Endometrium (tissue), 2 donors: ENCODE measurements at regions not wholly inside any gene's neighbourhood (a gene's known extent, or its start where the extent isn't known, plus 50 kb on each side); places are given as distances from the start of the nearest gene placed in this dataset.
A peak's percentile ranks its signal among the peaks of the same experiment; 100 is the strongest.
"Not testable (repeated sequence)": the region's sequence is repeated elsewhere in the genome, so short reads cannot be mapped to it uniquely, and the experiment has no call there.

ENCODE experiments used
- FAIRE-seq: peaks from 2 replicates; lab custom pipeline; 2012; peaks lifted over from hg19 to GRCh38; lab: Jason Lieb, UNC
- donor health status: control.
- donor health status: control.

DNA sequence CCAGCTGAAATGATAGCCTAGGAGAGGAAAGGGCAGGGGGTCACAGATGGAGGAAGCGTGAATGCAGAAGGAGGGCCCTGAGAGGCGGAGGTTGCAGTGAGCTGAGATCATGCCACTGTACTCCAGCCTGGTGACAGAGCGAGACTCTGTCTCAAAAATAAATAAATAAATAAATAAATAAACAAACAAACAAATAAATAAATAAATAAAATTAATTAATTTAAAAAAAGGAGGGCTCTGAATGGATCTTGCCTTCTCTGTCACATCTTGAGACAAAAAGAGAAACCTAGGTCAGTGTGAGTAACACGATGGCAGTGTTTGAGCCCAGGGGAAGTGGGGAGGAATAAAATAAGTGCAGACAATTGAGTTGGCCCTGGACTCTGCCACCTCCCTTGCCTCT is 182.3 kb upstream of the DAAM1 start:
- FAIRE-seq, result not testable (repeated sequence)

DNA sequence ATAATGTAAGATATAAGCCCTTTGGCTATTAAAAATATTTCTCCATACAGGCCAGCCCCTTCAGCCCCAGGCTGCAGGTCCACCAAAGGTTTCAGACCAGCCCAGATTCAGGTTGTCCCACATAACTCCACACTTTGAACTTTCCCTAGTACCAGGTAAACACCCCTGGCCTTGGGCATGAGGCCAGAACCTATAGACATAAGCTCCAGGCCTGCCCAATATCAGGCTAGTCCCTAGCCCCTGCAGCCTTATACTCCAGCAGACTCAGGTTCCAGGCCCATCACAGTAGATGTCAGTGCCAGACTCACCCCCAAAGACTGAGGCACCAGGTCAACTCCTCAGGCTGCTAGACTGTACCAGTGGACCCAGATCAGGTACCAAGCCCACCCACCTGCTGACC is 178.5 kb upstream of the DAAM1 start:
- FAIRE-seq, result no peak

DNA sequence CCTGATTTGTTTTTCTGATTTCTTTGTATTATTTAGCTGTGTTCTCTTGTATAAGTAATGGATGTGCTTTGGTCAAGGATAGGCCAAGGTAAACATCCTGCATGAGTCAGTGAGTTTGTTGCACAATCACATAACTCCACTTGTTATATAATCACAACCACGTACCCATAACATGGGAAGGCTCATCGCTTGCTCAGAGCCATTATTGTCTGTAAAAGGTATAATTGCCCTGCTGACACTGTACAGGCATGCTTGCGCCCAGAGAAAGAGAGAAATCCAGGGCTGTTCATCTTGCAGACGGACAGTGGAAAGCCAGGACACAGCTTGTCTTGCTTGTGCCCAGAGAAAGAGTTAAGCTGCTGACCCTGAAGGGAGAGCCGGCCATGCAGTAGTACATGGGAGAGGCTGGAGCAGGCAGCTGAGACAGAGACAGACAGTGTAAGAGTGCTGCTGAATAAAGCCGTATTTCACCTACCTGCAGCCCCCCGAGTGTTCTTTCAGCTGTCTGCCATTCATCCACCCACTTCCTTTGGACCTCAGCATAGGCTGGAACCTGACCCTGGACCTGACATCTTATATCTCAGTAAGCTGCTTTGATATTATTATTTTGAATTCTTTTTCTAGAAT is 174.7 kb upstream of the DAAM1 start:
- no peak for FAIRE-seq

DNA sequence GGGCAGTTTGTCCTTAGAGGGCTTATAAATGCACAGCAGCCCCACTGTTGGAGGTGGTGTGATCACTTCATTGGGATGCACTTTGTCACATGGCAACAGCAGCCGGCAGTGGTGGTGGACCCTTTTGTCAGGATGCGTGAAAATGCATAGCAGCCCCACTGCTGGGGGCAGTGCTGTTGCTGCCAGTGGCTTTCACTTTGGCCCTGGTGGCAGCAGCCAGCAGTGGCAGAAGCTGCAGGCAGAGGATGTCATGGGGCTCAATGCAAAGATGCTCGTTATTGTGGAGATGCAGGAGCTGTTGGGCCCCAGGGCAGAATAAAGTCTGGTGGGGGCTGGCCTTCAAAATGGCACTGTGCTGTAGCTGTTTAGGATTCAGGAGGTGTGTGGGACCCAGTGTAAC is 173.0 kb upstream of the DAAM1 start:
- no peak for FAIRE-seq

DNA sequence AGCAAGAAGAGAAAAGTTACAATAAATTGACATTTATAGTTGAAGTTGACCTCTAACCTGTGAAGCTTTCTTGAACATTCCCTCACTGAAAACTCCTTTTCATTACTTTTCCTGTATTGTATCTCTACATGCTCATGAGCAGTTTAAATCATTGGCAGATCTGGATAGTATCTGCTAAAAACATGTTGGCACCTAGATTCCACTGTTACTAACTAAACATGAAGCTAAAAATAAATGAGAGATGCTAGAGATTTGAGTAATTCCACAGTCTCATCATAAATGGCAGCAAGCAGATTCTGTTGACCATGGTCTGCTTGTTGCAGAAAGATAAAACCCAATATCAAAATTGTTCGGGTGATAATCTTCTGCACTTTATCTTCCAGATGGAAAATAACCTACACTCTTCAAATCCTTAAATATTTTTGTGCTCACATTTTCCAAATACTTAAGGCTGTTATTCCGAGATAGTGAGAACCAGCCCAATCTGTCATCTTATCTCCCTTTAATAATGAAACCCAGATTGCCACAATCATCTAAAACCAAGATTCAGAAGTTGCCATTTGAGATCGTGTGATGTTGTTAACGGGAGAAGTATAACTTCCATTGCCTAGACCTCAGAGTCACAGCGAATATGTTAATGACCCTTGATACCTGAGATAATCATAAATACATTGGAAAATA is 171.0 kb upstream of the DAAM1 start:
- no peak for FAIRE-seq

DNA sequence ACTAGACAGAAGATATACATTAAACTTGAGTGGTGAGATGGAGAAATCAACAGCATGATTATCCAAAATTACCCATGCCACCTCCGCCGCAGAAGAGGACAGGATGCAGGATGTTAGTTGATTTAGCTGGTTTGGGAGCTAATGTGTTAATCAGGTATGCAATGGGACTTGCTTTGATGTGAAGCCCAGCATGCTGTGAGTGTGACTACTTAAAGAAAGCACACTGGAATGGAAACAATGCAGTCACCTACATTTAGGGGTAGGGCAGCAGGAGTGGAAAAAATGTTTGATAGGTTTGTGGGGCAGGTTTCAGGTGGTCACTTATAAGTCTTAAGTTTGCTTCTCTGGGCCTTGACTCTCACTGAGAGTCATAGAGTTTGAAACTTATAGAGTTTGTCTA is 170.0 kb upstream of the DAAM1 start:
- FAIRE-seq, result no peak

DNA sequence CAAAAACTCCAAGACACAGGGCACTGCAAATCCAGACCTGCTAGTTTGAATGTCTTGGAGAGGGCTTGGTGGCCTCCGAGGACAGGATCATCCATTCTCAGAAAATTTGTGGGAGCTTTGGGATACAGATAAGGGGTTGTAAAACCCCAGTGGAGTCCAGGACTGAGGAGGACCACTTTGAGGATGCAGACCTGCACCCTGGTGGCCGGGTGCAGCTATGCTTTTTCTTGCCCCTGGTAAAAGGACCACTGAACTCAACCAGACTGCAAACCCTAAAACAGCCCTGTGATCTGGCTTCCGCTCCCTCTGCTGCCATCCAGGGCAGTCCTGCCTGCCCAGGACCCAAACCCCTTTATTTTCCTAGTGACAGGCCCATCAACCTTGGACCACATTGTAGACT is 169.5 kb upstream of the DAAM1 start:
- no peak for FAIRE-seq

DNA sequence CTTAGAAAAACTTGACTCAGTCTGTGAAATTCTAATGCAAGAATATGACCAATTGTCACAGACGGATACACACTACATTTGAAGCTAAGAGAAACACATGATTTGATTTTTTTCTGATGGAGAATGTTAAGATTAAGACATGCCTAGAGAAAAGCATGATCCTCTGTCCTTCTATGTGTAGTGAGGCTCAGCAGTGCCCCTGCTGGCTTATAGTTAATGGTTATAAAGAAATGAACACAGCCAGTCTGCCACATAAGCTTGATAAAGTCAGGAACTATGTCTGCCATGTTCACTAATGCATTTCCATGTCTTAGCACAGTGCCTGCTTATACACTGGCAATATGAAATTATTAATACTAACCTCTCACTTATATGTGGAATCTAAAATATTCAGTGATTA is 168.1 kb upstream of the DAAM1 start:
- FAIRE-seq, result no peak

DNA sequence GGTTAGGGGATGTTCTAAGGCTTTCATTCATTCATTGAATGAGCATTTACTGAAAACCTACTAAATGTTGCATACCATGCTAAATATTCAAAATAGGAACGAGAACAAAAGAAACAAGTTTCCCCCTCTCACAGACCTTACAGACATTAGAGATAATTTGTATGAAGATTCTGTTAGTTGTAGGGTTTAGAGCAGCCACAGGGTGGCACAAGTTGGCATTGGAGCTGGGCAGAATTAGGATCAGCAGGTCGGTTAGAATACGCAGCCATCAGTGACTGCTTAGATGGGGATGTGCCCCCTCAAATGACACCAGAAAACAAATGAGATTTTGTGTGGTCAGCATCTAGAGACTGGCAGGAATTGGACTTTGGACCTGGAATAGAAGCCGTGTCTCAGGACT is 166.3 kb upstream of the DAAM1 start:
- FAIRE-seq, result no peak

DNA sequence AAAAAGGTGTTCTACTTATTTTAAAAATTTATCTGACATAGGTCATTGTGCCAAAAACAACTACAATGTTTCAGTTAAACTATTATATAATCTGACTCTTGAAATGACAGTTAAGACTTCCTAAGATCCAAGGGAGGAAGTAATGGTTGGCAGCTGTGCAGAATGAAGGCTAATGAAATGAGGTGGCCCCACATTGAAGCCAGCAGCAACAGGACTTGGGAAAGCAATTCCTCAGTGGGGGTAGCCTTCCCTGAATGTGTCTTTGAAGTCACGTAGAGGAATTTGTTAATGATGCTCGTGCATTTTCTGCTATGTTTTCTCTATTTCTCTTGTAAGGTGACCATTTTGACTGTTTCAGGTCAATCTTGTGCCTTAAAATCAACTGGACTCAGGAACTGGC is 162.4 kb upstream of the DAAM1 start:
- no peak for FAIRE-seq

DNA sequence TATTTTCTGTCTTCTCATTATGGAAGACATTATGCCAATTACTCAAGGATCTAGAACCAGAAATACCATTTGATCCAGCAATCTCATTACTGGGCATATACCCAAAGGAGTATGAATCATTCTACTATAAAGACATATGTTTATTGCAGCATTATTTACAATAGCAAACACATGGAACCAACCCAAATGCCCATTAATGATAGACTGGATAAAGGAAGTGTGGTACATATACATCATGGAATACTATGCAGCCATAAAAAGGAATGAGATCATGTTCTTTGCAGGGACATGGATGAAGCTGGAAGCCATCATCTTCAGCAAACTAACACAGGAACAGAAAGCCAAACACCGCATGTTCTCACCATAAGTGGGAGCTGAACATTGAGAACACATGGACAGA is 161.8 kb upstream of the DAAM1 start:
- not testable (repeated sequence) for FAIRE-seq

DNA sequence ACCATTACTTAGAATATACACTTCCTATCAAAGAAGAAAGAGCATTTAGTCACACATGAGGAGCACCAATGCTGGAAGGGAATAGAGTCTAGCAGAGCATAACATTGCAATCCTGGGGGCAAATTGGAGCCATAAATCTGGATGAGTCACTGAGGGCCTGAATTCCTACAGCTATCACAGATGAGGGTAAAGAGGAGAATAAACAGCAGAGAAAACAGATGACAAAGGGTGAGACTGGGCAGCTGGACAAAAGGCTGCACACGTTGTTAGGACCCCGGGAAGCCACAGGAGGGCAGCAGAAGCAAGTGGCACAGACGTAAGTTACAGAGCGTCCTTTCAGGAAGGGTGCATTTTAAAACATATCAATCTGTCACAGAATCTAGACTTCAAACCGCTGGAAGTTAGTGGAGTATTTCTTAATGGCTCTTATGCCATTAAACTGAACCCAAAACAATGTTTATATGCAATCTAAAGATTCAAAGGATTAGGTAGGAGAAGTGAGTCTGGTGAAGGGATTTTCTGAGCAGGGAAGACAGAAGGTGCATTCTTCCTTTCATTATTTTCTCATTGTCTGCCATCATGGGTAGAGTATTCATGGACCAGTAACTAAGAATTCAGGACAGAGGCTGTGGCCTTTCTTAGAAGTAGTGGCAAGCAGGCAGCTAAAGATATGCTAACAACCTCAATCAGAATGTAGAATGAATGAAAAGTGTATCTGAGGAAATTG is 159.8 kb upstream of the DAAM1 start:
- peak; percentile 45 for FAIRE-seq

DNA sequence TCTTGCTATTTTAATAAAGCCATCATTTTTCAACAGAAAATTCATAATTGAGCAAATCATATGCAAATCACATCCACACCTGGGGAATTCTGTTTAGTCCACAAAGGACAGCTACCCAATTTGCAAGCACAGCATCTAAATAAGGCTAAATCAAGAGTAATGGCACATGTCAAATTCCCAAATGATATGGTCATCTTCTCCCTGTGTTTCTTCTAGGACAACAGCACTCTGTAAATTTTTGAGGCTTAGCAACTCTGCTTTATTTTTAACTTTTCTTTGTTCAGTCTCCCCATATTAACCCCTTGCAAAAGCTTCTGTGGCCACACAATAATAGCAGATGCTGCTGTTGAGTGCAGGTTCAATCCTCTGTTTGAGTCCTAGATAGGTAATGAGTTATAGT is 155.6 kb upstream of the DAAM1 start:
- FAIRE-seq, result no peak

DNA sequence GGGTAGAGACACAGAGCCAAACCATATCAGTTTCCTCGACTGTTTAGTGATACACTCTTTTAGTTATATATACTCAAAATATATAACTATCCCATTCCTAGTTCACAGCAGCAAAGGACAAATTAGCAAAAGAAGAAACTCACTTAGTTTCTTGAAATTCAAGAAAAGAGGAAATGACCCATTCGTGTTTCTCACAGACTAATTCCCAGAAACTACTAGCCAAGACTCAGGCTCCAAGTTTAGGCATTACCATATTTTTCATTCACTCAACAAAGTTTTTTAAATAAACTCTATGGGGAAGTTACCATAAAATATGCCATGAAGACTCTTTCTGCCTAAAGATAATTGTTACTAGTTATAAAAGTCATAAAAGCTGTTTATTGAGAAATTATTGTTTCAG is 152.3 kb upstream of the DAAM1 start:
- no peak for FAIRE-seq

DNA sequence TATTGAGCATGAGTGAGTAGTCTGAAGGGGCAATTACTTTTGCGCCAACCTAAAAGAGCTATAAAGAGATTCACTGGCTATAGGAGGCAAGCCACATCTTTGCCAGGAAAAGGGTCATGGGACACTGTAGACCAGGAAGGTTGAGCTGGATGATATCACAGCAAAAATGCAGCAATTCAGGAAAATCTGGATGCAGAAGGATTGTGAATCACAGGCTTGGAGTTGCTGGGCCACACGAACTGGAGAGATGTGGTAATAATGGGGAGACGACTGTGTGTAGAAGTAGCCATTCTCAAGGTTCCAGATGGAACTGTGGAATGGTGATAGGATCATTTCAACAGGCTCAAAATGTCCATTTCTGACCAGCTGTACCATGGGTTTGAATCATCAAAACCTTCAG is 151.4 kb upstream of the DAAM1 start:
- FAIRE-seq, result no peak

DNA sequence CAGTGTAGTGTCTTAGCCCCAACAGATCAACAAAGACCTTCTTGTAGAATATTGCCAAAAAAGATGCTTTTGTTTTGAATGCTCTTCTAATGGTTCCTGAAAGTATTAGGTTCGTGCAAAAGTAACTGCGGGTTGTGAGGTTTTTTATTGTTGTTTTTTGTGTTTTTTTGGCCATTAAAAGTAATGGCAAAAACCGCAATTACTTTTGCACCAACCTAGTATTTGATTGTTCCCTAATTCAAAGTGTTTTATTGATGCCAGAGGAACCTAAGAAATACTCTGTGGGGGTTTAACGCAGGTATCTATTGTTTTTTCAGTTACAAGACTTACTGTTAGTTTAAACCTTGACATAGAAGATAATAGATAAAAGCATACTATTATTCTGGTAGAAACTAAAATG is 150.8 kb upstream of the DAAM1 start:
- no peak for FAIRE-seq

DNA sequence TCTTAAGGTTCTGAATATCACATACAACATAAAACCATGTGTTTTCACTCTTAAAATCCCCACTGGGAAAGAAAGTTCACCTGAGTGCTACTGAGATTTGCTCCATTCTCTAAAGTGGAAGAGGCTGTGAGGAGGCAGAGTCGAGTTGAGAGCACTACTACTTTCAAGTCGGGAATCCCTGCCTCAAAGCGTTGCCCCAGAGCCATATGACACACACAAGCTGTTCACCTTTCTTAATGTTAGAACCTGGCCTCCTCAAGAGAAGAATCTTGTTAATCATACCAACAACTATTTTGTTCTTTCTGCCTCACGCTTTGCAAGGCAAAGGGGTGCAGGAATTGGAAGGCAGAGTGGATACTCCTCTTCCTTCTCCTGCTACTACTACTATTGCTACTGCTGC is 149.7 kb upstream of the DAAM1 start:
- no peak for FAIRE-seq

DNA sequence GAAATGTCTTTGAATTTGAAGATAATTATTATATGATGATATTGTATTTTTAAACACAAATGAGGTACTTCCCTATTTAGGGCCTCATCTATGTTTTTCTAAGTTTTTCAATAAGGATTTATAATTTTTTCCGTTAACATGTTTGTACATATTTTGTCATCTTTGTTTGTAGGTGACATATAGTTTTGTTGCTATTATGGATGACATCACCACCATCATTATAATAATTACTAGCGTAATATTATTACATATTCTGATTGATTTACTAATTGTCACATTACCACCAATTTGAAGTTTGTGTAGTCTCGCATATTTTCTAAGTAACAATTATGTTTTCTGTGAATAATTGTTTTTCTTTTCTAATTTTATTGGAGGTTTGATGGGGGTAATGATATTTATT is 147.2 kb upstream of the DAAM1 start:
- peak; percentile 41 for FAIRE-seq

DNA sequence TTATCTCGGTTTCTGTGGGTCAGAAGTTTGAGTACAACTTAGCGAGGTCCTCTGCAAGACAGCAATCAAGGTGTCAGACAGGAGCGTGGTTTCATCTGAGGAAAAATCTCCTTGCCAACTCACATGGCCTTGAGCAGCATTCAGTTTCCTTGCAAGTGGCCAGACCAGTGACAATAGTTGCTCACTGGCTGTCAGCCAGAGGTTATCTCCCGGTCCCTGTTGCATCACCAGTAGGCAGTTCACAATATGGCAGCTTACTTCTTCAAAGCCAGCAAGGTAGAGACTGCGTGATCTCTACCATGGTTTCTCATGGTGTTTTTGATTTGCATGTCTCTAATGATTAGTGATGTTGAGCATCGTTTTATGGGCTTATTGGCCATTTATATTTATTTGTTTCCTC is 143.8 kb upstream of the DAAM1 start:
- no peak for FAIRE-seq

DNA sequence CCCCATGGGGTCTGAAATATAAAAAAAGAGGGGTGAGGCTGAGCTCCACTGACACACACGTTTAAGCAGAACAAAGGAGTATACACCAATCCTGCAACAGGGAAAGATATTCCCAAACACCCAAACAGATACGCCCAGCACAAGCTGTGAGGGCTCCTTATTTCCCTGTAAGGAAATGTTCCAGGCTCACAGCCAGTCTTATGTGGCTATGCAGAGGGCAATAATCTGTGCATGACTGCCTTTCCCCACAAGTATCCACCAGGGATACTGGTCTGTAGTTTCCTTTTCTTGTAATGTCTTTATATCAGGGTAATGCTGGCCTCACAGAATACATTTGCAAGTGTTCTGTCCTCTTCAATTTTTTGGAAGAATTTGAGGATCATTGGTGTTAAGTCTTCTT is 141.7 kb upstream of the DAAM1 start:
- no peak for FAIRE-seq

DNA sequence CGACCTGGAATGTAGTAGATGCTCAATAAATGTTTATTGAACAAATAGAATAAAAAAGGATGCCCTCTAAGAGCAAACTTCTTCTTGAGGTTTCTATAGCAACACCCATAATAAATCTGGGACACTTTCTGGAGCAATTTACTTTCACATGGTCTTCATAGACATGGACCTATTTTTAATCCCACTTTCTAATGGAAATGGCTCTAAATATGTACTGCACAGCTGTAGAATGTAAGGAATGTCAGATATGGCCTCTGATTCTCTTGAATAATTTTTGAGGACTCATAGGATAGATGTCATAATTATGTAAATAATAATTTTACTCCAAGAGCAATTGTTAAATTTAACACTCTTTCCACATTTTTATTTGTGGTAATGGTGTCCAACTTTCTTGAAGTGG is 133.5 kb upstream of the DAAM1 start:
- no peak for FAIRE-seq

DNA sequence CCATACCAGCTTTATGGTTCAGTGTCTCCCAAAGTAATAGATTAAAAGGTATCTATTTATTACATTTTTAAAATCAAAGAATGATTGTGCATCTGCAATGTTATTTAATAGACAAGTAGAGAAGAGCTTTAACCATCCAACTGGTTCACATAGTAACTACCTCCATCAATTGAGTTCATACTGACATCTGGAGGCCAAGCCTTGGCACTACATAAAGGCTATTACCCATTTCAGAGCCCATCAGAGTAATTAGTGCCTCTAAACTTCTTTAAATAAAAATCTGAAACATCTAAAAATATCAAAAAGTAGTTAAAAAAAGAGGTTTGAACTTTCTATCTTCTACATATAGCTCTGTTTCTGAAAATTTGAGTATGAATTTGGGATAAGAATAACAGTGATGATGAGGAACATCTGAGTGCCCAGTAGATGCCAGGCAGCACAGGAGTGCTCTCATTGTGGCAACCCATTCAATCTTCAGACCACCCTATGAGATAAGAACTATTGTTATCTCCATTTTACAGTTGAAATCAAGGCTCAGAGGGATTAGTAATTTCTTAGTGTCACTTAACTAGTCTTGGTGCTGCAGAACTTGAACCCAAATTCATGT is 132.9 kb upstream of the DAAM1 start:
- peak; percentile 90 for FAIRE-seq

DNA sequence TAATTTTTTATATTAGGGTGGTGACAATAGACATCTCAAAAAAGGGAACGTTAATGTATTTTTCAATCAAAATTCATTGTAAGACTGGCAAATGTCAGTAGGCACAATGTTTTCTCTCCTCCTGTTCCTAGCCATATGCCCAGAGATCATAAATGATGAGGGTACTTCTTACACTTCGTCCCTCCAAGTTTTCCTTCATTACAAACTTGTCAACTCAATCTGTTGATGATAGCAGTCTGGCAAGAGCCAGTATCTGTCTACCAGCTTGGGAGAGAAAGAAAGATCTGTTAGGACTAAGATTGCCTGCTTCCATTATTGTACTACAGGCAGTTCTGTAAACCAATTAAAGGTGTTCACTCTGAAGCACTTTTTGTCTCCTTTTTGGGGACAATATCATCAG is 130.9 kb upstream of the DAAM1 start:
- no peak for FAIRE-seq
